ENCODE measurements at regions not wholly inside any gene's neighbourhood (a gene's known extent, or its start where the extent isn't known, plus 50 kb on each side); places are given as distances from the start of the nearest gene placed in this dataset.
"Not testable (repeated sequence)": the region's sequence is repeated elsewhere in the genome, so short reads cannot be mapped to it uniquely, and the experiment has no call there.

GRCh38 chr7:109647263-109647662 is 1077.6 kb downstream of the DNAJB9 start:
- not testable (repeated sequence) for DNase-seq

- DNase-seq = no peak
Measured at GRCh38 chr7:109659261-109659660, 1089.6 kb downstream of the DNAJB9 start.

- no peak for DNase-seq
Measured at GRCh38 chr7:109660401-109660800, 1090.7 kb downstream of the DNAJB9 start.

GRCh38 chr7:109663806-109664205 is 1094.1 kb downstream of the DNAJB9 start:
- no peak for DNase-seq

- not testable (repeated sequence) for DNase-seq
Measured at GRCh38 chr7:109687269-109687668, 1117.6 kb downstream of the DNAJB9 start.

GRCh38 chr7:109692613-109693012 is 1122.9 kb downstream of the DNAJB9 start:
- DNase-seq = not testable (repeated sequence)

- DNase-seq = no peak
Measured at GRCh38 chr7:109694149-109695071, 1124.7 kb downstream of the DNAJB9 start.

GRCh38 chr7:109695419-109695818 is 1125.7 kb downstream of the DNAJB9 start:
- DNase-seq = no peak

- DNase-seq = no peak
Measured at GRCh38 chr7:109696723-109697122, 1127.0 kb downstream of the DNAJB9 start.

GRCh38 chr7:109699661-109700060 is 1130.0 kb downstream of the DNAJB9 start:
- DNase-seq = no peak

- DNase-seq = no peak
Measured at GRCh38 chr7:109713366-109713765, 1143.7 kb downstream of the DNAJB9 start.

GRCh38 chr7:109719359-109719758 is 1149.7 kb downstream of the DNAJB9 start:
- DNase-seq = not testable (repeated sequence)

- no peak for DNase-seq
Measured at GRCh38 chr7:109734601-109735000, 1164.9 kb downstream of the DNAJB9 start.

- DNase-seq = no peak
Measured at GRCh38 chr7:109735881-109736280, 1166.2 kb downstream of the DNAJB9 start.

- DNase-seq = no peak
Measured at GRCh38 chr7:109745677-109746410, 1176.2 kb downstream of the DNAJB9 start.

GRCh38 chr7:109751241-109751640 is 1181.6 kb downstream of the DNAJB9 start:
- no peak for DNase-seq

GRCh38 chr7:109752068-109752467 is 1182.4 kb downstream of the DNAJB9 start:
- DNase-seq = no peak

GRCh38 chr7:109757713-109758112 is 1188.0 kb downstream of the DNAJB9 start:
- no peak for DNase-seq

- DNase-seq = no peak
Measured at GRCh38 chr7:109763611-109764010, 1193.9 kb downstream of the DNAJB9 start.

- no peak for DNase-seq
Measured at GRCh38 chr7:109772161-109772560, 1202.5 kb downstream of the DNAJB9 start.

GRCh38 chr7:109782806-109783205 is 1213.1 kb downstream of the DNAJB9 start:
- DNase-seq = no peak

- DNase-seq = no peak
Measured at GRCh38 chr7:109806548-109806947, 1236.9 kb downstream of the DNAJB9 start.

- no peak for DNase-seq
Measured at GRCh38 chr7:109821156-109821555, 1251.5 kb downstream of the DNAJB9 start.

GRCh38 chr7:109834851-109835250 is 1256.1 kb upstream of the LRRN3 start:
- DNase-seq = no peak

All from activated effector memory CD4-positive, alpha-beta T cell treated with anti-CD3 and anti-CD28 coated beads, Interleukin-2, amount 50 U/mL, for 16 hours (primary cell).